Activated T-cell treated with anti-CD3 and anti-CD28 coated beads, Interleukin-2, amount 50 U/mL, for 1 hour (primary cell): ENCODE measurements at regions not wholly inside any gene's neighbourhood (a gene's known extent, or its start where the extent isn't known, plus 50 kb on each side); places are given as distances from the start of the nearest gene placed in this dataset.

ENCODE experiments used
- DNase-seq: peaks from one replicate; pipeline ENCODE4 v3.0.0-alpha.2; 2020

DNA sequence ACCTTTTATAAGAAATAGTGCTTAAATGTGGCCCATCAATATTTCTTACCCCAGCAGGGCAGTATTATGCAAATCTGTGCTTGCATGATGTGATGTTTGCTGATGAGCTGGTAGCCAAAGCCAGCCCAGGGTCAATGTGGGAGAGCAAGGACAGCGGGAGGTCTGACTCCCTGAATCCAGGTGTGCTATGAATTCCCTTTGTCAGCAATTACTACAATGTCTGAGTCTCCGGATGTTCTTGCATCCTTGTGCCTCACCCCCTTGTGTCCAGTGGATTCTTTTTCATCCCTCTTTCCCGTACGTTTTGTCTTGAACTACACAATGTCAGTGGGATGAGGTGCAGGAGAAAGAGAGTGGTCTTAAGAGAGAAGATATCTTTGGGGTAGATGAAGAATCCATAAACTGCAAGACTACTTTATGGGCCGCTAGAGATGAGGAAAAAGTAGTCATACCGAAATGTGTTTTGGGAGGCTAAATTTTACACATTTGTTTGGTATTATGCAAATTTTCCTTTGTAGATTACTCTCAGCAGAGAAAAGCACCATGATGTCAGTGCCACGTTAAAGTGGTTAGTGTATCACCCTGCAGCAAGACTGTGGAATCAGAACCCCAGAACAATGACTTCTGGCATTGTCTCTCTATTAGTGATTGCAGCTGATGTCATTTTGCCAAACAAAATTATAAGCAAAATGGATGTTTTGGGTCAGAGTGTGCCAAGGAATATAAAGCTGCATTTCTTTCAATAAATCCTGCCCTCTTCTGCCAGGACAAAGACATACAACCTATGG lies 53.5 kb upstream of the TSHZ3 start:
- DNase-seq, result no peak

DNA sequence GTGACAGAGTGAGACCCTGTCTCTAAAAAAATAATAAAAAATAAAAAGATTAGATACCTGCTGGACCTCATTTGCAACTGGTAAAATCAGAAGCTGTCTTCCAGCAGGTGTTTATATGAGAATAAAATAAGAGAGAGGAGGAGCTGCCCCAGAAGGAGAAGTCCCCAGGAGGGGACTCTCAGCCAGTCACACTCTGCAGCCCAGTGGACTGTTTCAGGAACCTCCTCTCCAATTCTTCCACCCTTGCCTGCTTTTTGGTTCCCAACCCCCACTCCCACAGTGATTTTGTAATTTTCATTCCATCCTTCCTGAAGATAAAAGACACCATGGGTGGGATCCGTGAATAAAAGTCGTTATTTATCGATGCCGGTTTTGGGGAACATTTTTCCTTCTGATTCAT lies 56.9 kb upstream of the TSHZ3 start:
- DNase-seq, result no peak

DNA sequence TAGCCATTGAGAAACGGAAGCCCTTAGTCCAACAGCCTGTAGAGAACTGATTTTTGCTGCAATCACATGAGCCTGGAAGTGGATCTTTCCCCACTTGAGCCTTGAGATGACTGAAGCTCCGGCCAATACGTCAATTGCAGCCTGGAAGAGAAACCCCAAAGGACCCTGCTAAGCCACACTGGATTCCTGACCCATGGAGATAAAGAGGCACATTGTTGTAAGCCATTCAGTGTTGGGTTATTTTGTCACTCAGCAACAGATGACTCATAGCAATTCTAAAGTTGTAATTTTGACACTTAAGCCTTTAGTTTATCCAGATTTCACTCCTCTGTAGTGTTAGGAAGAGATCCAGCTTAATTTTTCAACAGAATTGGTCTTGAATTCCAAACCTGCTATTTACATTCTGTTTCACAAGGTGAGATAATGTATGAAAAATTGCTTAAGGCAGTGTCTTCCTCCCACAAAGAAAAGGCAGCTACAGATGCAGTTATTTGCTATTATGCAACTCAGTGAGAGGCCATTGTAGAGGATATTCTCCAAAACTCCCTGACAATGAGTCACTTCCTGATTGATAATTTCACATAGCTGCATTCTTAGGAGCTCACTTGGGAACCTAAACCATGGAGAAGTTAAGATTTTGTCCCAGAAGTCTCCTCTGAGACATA lies 59.4 kb upstream of the TSHZ3 start:
- DNase-seq, result no peak

DNA sequence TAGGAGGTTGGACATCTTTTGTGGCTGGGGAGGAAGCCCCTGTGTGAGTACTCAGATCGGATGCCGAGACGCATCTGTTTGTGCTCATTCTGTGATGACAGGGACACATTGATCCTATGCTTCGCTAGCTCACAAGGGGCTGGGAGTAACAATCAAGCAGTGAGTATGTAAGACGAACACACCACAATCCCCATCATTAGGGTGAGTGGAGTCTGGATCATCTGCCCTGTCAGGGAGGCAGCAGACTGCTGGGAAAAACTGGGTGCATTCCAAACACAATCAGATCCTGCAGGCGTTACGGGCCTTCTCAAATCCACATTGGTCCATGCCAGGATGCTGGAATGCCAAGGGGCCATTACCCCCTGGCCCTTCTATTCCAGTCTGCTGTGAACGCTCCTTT lies 64.1 kb upstream of the TSHZ3 start:
- no peak for DNase-seq

DNA sequence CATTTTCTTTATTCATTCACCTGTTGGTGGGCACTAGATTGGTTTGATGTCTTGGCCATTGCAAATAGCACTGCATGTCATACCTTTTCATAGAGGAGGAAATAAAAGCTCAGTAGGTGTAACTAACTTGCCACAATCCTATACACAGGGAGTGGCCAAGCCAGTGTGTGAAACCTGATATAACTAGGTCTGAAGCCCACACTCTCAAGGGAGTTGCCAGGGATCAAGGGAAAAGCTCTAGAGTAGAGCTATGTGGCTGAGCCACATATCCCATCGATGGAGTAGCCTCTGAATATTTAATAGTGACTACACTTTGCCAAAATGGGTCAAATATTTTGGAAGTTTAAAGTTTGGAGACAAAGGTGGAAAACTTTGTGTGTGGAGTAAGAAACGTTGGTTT lies 66.1 kb upstream of the TSHZ3 start:
- DNase-seq, result no peak

DNA sequence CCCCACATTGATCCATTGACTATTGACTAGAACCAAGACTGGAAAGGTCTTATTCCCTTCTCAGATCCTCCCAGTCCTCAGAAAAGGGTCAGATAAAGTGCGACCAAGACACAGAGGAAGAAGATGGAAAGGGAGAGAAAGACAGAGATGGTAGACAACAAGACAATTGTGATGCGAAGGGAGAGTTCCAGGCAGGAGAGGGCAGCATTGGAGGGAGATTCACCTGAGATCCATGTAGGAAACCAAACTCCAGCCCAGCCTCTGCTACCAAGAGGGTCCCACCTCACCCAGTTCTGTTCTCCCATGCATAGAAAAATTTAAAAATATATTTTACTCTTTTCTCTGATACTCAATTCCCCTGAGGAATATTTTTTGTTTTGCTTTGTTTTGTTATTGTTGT lies 67.3 kb upstream of the TSHZ3 start:
- no peak for DNase-seq

DNA sequence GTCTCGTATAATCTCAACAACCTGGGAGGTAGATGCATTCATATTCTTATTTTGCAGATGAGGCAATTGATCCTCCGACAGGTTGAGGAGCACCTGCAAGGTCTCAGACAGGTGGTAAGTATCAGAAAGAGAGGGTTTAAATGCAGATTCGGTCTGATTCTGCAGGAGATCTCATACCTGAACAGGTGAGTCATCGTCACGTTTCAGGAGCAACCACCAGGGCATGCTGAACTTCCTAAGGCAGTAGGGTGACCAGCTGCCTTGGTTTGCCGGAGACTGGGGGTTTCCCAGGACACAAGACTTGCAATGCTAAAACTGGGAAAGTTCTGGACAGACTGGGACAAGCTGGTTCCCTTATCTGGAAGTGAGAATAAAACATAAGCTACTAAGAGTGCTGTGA lies 68.8 kb upstream of the TSHZ3 start:
- DNase-seq, result no peak

DNA sequence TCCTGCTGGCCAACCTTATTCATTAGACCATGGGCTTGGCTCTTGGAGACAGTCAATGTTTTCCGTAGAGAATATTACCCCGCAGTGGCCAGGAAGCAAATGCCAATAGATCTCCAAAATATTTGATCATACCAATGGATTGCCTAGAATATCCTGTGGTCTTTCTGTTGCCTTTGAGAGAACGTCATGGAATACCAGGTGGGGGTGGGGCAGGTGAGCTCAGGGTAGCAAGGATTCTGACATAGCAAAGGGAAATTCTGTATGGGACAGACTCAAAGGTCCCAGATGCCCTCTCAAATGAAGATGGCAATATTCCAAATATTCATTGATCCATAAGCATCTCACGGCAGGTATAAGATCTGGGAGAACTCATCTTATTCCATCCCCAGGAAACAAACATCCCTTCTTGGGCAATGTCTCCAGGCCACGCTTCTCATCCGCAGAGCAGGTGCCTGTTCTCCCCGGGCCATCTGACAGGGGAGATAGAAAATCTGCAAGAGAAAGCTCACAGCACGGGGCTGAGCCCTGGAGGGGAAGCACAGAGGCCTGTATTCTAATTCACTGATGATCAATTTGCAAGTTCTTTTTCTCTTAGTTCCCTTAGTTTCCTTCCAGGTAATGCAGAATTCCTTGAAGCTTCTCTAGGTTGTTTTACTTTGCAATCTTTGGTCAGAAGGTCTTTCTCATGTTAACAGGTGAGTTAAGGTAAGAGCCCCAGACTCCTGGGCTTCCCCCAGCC lies 69.6 kb upstream of the TSHZ3 start:
- DNase-seq, result no peak

DNA sequence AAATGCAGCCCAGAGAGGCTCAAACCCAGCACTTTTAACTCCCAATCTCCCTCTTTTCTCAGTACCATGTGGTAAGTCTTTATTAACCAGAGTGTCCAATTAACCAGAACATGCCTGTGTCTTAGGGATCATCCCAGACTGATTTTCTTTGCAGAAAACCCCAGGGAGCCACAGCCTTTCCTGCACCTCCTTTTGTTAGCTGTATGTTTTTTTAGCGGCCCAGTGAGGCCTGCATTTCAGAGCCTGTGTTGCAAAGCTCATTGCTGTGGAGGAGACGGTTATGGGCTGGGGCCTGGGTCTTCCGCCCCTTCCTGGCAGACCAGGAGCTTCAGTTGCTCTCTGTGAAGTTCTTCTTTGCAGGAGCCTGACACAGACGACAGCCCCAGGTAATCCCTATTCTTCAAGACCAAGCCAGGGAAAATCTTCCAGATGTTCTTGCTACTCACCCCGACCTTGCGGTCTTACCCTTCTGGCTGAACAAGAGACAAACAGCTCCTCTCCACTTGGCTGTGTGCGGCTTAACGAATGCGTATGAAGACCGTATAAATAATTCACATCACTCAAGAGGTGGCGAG lies 70.7 kb upstream of the TSHZ3 start:
- DNase-seq, result no peak

DNA sequence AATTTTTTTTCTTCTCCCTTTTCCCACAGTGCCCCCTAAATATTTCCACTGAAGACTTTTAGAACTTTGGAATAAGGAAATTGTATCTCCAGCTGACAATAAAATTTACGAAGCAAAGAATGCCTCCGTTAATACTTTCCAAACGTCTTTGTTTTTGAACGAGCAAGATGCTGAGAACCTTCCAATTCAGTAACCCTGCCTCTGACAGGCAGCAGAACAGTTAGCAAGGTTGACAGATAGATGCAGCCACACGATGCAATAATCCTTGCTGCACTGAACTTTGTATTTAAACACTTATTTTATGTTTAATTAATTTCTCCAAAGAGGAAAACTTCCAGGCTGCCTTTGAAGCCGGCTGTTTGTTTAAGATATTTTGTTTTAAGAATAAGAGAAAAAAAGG lies 71.8 kb upstream of the TSHZ3 start:
- no peak for DNase-seq

DNA sequence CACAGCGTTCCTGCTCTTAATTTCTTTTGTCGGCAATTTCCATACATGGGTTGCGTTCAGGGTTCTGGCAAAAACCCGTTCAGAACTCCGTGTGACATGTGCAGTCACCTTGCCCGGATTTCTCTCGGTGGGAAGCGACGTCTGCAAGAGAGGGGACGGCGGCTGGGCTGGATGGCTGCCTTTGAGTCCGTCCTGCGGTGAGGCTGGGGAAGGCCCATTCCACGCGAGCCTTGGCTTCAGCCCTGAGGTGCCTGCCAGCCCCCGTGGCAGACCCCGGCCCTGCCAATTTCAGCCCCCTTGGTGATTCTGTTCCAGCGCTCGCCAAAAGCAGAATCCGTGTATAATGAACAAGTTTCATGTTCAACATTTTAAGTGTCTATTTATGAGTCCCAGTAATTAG lies 72.6 kb upstream of the TSHZ3 start:
- DNase-seq, result no peak

DNA sequence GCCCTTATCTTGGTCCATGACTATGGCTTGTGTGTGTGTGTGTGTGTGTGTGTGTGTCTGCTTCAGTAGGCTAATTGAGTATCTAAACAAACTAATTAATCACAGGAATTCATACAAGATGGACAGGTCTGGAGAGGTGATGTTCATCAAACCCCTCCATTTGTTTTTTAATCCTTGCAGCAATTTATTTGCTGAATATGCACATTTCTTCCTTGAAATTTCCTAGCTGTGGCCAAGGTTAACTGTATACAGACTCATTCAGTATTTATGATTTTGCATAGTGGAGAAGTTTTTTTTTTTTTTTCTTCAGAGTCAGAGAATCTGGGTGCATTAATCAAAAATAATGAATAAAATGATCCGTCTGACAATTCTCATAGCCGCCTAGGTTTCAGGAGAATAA lies 74.7 kb upstream of the TSHZ3 start:
- no peak for DNase-seq

DNA sequence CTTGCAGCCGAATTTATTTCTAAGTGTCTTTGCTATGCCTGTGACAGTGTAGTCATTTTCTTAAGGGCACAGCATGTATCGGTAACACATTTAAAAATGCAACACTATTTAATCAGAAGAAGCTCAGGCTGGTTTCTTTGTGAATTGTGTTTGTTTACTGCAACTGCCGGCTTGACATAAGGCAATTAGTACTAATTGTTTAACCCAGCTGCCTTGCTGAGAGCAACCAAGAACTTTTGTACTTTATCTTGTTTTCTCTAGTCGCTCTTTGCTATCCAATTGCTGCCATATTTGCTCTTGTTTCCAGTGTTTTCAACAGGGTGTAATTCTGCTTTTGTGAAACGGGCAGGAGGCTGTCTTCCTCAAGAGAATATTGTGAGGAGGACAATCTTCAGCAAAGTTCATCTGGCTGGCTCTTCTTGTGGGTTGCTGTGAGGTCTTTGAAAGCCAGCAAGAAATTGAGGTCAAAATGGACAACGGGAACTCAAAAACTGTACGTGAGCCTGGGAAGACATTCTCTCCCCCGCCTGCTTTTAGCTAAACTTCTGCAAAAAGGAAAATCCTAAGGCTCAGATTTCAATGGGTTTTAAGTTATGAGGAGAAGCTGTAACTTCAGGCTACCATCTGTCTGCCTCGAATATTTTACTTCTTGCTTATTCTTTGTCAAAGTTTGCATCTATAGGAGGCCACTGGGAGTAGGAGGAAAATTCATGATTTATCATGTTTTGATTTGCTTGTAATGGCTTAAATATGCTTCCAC lies 75.8 kb upstream of the TSHZ3 start:
- DNase-seq, result no peak

DNA sequence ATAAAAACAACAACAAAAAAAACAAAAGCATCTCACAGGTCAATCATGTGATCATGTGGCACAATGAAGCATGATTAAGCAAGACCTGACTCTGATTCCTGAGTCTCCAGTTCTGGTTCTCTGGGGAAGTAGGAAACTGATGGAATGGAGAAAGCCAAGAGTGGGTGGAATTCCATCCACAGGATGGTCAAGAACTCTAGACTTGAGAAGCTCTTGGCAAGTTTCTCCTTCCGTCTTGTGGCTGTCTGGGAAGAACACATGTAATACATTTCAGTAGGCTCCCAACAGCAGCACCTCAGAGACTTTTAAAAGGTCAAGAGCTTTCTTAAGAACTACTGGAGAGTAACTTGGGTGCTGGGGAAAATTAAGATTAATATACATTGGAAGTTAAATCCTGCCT lies 78.6 kb upstream of the TSHZ3 start:
- no peak for DNase-seq

DNA sequence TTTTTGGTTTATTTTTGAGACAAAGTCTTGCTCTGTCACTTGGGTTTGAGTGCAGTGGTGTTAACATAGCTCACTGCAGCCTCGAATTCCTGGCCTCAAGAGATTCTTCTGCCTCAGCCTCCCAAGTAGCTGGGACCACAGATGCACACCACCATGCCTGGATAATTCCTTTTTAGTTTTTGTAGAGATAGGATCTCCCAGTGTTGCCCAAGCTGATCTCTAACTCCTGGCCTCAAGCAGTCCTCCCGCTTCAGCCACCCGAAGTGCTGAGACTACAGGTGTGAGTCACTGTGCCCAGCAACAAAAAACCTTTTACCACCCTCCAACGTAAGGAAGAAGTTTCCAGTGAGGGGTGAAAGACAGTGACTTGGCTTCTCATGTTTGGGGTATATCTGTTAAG lies 81.1 kb upstream of the TSHZ3 start:
- DNase-seq, result no peak

DNA sequence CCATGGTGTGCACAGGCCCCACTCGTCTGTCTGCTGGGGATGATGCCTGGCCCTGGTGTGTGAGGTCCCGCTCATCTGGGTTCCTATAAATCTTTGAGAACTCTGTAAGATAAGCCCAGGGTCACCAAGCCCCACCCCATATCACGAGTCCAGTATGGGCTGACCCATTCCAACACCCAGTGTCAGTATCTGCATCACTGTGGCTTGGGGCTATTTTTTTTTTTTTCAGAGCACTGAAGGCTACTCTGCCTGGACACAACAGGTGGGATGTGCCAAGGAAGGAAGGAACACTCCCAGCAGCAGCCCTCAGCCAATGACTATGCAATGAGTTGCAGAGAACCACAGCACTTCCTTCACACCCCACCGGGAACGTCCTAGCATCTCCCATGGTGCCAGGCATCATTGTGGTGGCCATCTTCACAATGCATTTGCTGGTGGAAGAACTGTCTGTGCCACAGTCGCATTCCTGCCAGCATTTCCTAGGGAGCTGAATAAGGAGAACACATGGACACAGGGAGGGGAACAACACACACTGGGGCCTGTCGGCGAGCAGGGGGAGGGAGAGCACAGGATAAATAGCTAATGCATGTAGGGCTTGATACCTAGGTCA lies 83.1 kb upstream of the TSHZ3 start:
- no peak for DNase-seq

DNA sequence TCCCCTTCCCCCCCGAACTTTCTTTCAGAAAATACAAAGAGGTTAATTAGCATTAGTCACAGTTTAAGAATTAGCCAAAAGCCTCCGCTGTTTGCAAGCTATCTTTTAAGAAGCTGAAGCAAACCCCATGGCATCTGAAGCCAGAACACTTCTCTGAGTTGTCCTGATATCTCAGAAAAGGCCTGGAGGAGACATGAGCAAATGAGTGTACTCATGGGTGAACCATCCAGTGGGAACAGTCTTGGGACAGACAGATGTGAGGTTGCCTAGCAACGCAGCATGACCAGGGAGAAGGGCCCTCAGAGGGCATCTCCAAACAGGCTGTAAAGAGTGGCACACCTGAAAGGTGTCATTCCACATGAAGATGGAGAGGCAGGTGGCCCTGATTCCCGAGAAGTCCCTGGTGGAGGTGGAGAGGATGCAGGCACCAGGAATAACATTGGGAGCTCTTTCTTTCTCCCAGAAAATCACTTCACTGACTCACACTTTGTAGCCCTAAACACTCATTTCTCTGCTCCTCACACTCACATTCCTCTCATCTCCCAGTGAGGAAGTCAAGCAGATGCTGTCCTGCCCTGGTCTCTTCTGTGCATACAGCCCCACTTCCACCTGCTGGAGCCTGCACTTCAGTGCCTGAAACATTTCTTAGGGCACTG lies 87.0 kb upstream of the TSHZ3 start:
- no peak for DNase-seq

DNA sequence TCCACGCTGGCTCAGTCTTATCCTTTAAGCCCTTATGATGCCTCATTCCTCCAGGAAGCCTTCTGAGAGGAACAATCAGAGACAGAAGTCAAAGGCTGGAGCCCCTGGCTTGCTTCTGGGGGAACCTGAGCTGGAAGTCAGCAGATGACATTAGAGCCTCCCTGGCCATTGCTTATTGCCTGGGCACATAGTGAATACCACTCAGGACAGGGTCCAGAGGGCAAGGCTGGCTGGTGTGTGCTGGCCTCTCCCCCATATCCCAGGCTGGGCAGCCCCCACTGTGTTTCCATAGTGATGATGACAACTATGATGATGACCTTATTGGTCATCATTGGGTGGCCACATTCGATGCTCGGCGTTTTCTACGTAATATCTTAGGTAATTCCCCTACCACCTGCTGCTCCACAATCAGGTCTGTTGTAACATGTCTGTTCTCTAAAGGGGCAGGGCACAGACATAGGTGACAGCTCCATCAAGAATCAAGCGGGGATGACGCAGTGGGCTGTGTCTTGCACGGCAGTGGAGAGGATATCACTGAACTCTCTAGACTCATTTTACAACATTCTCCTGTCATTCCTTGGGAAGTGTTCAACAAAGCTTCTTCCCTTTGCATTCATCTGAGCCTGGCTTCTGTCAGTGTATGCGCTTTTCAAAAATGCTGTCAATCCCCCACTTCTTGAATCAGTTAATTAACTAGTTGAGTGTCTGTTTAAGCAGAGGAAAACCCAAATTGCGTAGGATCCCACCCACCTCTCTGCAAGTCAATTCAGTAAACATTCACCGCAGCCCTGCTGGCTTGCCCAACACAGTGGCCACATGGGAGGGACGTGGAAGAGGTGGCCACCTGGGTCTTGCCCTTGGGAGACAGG lies 89.4 kb upstream of the TSHZ3 start:
- DNase-seq, result no peak

DNA sequence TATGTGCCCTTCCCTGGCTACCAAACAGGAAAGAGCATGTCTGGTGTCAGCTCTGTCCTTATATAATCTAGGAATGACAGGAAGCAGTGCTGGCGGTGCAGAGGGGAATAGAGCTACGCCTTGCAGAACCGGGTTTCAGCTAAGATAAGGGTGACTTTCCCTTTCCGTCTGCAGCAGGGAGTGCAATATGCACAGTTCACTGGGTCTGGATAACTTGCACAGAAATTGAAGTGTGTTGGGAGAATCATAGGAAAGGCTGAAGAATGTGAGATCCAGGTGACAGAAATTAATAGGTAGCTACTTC lies 90.0 kb upstream of the TSHZ3 start:
- DNase-seq, result no peak

DNA sequence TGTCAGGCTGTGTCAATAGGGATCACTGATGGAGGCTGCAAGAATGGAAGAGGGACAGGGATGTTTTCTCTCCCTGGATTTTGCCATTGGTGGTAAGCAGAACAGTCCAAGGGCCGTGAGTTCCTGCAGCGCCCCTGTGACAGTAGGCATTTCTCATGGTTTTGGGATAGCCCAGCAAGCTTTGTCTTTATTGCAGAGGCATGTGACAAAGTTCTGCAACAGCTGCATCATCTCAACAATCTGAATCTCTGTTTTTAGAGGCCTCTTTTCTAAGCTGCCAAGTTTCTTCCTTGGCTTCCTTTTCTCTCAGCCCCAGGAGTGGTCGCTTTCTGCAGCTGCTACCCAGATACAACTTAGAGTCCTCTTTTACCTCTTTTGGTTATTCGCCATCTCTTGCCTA lies 95.7 kb upstream of the TSHZ3 start:
- DNase-seq, result no peak

DNA sequence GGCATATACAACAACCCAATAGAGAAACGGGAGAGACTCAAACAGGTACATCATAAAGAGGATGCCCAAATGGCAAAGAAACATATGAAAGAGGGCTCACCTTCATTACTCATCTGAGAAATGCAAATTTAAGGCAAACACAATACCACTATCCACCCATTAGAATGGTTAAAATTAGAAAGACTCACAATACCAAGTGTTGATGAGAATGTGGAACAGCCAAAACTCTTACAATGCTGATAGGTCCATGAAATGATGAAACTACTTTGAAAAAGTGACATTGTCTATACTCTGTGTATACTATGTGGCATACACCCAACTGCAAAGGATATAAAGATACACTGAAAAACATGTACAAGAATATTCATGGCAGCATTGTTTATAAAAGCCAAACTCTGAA lies 96.2 kb upstream of the TSHZ3 start:
- DNase-seq, result no peak
